ENCODE measurements at regions not wholly inside any gene's neighbourhood (a gene's known extent, or its start where the extent isn't known, plus 50 kb on each side); places are given as distances from the start of the nearest gene placed in this dataset.

DNA sequence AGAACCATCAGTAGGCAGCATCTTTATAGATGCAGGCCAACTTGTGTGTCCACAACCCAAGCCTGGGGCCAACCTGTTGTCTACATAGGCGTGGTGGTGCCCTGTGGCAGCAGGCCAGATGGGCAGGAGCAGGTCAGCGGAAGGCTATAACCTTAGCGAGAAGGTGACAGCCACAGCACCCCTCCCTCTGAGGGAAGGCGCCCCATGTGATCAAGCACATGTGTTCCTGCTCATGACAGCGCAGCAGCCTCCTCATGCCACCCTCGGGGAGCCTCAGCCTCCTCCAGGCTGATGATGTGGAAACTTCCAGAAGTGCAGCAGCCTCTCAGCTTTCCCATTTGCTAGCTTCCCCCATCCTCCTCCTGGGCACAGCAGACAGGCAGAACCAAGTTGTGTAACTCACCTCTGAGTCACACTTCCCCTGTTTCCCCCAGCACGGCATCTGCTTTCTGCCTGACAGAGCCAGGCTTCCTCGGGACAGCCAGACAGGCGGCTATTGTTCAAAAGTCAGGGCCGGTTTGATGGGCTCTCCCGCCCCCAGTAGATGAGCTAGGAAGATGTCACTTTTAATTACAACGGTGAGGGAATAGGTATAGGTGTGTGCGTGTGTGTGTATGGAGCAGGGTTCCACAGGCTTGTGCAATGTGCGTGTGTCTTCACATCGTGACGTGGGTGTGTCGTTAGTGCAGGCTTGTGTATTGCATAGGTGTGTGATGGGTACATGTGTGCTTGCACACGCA lies 312.0 kb upstream of the ZMIZ1 start:
- no peak overlapping the region for H3K27ac Mint-ChIP-seq (ENCODE audit: unreplicated experiment)
- peaks cover 13% of the 10 kb centered on the region for H3K27me3 Mint-ChIP-seq (ENCODE audit: unreplicated experiment)
- peaks cover 25% of the 10 kb centered on the region for H3K4me1 Mint-ChIP-seq (ENCODE audit: unreplicated experiment)
- TF ChIP-seq CTCF (IDR thresholded peaks at IDR 0.05; ENCODE audit: unreplicated experiment) = no peak
- H3K9me3 Mint-ChIP-seq (ENCODE audit: unreplicated experiment) = no peaks in the 10 kb centered on the region
- peak; percentile 52 for DNase-seq (ENCODE audit: low spot score)
- H3K4me3 Mint-ChIP-seq (ENCODE audit: unreplicated experiment) = no peak overlapping the region
- H3K36me3 Mint-ChIP-seq (ENCODE audit: low read depth, unreplicated experiment) = no peaks in the 10 kb centered on the region

DNA sequence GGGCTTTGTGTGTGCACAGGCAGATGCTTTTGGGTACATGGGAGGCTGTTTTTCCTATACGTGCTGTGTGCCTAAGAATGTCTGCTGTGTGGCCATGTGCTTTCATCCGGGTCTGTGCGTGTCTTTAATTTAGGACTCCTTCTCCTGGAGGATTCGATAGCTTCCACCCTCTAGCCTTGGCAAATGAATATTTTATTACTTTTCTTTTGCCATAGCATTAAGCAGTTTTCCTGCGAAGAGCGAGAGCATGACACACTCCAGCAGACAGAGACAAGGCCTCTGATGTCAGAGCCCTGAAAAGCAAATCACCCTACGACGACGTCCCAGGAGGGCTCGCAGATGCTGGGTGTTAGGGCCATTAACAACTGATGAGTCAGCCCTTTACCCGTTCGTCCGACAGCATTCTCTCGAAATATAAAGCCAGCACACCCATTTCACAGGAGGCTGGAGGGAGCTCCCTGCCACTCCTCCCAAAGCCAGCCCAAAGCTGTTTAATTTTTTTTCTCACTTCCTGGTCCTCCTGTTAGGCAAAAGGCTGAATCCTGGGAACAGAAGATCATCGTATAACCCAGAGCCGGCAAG lies 311.3 kb upstream of the ZMIZ1 start:
- Mint-ChIP-seq H3K4me3 (ENCODE audit: unreplicated experiment) (no peak overlapping the region), H3K9me3 (ENCODE audit: unreplicated experiment) (no peaks in the 10 kb centered on the region), H3K36me3 (ENCODE audit: low read depth, unreplicated experiment) (no peaks in the 10 kb centered on the region), H3K27me3 (ENCODE audit: unreplicated experiment) (peaks cover 13% of the 10 kb centered on the region), H3K4me1 (ENCODE audit: unreplicated experiment) (peaks cover 25% of the 10 kb centered on the region), H3K27ac (ENCODE audit: unreplicated experiment) (no peak overlapping the region)
- TF ChIP-seq CTCF (IDR thresholded peaks at IDR 0.05; ENCODE audit: unreplicated experiment) = no peak
- no peak for DNase-seq (ENCODE audit: low spot score)

DNA sequence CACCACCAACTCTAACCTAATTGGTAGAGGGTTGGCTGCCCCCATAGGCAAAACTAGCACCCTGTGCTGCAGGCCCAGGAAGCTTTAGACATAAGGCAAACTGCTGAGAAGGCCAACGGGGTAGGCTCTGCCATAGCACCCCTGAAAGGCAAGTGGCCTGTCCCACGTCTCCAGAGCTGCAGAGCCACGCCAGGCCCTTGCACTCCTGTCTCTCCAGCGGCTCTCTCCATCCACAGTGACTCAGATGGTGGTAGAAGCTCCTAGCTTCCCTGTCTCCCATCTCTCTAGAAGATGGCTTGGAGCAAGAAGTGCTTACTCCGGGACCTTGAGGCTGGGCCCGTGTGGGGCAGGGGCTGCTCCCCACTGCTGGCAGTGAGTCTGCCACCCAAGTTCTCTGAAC lies 310.6 kb upstream of the ZMIZ1 start:
- Mint-ChIP-seq H3K9me3 (ENCODE audit: unreplicated experiment) (no peaks in the 10 kb centered on the region), H3K4me1 (ENCODE audit: unreplicated experiment) (peaks cover 25% of the 10 kb centered on the region), H3K36me3 (ENCODE audit: low read depth, unreplicated experiment) (no peaks in the 10 kb centered on the region), H3K4me3 (ENCODE audit: unreplicated experiment) (no peak overlapping the region), H3K27me3 (ENCODE audit: unreplicated experiment) (peaks cover 12% of the 10 kb centered on the region), H3K27ac (ENCODE audit: unreplicated experiment) (no peak overlapping the region)
- TF ChIP-seq CTCF (IDR thresholded peaks at IDR 0.05; ENCODE audit: unreplicated experiment) = no peak
- no peak for DNase-seq (ENCODE audit: low spot score)

DNA sequence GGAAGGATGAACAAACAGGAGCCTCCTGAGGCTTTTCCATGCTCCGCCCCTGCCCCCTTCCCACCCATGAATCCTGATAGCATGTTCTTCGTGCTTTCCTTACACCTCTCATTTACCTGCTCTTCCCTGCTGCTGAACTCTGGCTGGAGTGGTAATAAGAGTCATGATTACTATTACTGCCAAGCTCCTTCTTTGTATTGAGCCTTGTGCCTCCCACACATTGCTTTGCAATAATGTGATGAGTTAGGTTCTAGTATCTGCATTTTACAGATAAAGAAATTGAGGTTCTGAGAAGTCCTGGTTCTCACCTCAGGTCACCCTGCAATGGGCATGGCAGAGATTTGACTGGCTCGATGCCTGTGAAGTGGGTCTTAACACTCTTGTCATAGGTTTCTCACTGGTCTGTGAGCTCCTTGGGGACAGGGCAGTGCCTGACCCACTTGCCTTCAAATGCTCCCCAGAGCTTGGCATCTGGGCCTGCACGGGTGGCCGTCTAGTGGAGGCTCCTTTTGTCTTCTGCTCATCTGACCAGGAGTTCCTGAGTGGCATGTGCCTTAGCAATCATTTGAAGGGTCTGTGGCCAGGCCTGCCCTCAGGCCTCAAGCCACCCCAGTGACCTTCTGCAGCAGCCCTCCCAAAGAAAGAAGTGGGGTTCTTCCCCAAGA lies 309.2 kb upstream of the ZMIZ1 start:
- no peak for TF ChIP-seq CTCF (IDR thresholded peaks at IDR 0.05; ENCODE audit: unreplicated experiment)
- no peak overlapping the region for H3K27ac Mint-ChIP-seq (ENCODE audit: unreplicated experiment)
- H3K9me3 Mint-ChIP-seq (ENCODE audit: unreplicated experiment) = no peaks in the 10 kb centered on the region
- no peaks in the 10 kb centered on the region for H3K36me3 Mint-ChIP-seq (ENCODE audit: low read depth, unreplicated experiment)
- H3K4me3 Mint-ChIP-seq (ENCODE audit: unreplicated experiment) = no peak overlapping the region
- peaks cover 6% of the 10 kb centered on the region for H3K27me3 Mint-ChIP-seq (ENCODE audit: unreplicated experiment)
- DNase-seq (ENCODE audit: low spot score) = no peak
- peaks cover 20% of the 10 kb centered on the region for H3K4me1 Mint-ChIP-seq (ENCODE audit: unreplicated experiment)
